ENCODE measurements at regions not wholly inside any gene's neighbourhood (a gene's known extent, or its start where the extent isn't known, plus 50 kb on each side); places are given as distances from the start of the nearest gene placed in this dataset.
A peak's percentile ranks its signal among the peaks of the same experiment; 100 is the strongest.

DNA sequence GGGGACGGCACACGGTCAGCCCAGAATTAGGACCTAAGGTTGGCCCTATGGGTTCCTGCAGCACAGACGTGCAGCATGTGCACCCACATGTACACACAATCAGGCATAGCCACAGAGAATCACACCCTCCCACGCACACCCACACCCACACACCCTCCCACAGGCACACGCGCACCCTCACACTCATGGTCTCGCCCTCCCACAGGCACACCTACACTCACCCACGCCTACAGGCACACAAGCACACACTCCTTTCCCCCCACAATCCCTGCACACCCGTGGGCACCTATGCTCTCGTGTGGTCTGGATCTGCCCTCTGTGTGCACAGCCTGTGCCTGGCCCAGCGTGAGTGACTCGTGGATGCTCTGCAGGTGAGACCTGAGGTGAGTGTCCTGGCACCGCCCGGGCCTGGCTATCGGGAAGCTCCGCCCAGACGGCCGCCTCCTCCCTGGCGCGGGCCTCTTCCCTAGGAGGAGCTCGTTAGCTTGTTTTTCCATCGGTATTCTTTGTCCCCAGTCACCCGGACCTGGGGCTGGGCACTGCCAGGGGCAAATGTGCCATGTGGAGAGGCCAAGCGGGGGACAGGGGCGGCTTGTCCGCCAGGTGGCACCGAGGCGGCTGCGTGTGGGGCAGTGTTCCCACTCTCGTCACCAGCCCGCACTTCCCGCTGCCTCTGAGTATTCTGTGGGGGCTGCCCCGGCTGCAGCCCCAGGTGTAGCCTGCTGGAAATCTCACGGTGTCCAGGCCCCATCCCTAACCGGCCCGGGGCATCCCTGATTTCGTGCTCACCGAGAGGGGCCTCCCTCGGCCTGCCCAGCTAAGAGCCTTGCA, 110.2 kb upstream of the FAM20C start:
- H3K36me3 ChIP-seq (replicated peaks; ENCODE audit: control insufficient read depth, insufficient read depth, low read length), result no peaks in the 10 kb centered on the region
- H3K4me3 ChIP-seq (ENCODE audit: insufficient read depth, low read depth, low read length), result no peak overlapping the region
- peak; percentile 94 for DNase-seq
- H3K27me3 ChIP-seq (ENCODE audit: control insufficient read depth, insufficient read depth, low read length), result no peaks in the 10 kb centered on the region

DNA sequence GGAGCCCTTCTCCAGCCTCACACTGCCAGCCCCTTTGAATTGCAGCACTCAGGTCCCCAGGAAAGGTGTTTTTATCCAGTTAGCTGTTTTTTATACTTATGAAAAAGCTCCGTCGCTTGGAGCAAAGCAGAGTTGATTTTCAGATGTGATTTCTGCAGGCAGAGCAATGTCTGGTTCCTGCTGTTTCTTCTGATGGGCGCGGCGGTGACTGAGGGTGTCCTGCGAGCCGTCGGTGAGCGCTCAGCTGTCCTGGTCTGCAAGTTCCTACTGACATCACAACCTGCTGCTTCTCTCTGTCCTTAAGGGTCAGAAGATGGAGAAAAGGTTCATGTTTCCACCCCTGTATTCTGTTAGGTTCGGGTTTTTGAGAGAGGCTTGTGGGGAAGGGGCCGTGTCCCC, 109.6 kb upstream of the FAM20C start:
- no peaks in the 10 kb centered on the region for H3K27me3 ChIP-seq (ENCODE audit: control insufficient read depth, insufficient read depth, low read length)
- no peak overlapping the region for H3K4me3 ChIP-seq (ENCODE audit: insufficient read depth, low read depth, low read length)
- H3K36me3 ChIP-seq (replicated peaks; ENCODE audit: control insufficient read depth, insufficient read depth, low read length), result no peaks in the 10 kb centered on the region
- no peak for DNase-seq

DNA sequence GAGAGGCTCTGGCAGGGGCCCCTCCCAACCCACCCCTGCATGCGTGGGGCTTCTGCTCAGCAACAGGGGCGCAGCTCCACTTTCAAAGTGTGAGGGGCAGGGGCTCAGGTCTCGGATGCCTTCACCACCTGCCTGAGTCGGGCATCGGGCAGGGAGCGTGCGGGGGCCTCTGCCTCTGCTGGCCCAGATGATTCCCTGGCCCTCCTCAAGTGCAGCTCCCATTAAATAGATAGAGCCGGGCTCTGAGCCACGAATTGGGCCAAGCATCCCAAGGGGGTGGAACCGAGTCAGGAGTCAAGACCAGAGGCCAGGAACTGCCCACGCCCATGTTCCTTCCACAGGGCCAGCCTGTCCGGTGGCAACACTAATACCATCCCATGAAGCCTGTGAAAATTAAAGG, 108.9 kb upstream of the FAM20C start:
- DNase-seq, result peak; percentile 51
- H3K36me3 ChIP-seq (replicated peaks; ENCODE audit: control insufficient read depth, insufficient read depth, low read length), result no peaks in the 10 kb centered on the region
- no peaks in the 10 kb centered on the region for H3K27me3 ChIP-seq (ENCODE audit: control insufficient read depth, insufficient read depth, low read length)
- no peak overlapping the region for H3K4me3 ChIP-seq (ENCODE audit: insufficient read depth, low read depth, low read length)

DNA sequence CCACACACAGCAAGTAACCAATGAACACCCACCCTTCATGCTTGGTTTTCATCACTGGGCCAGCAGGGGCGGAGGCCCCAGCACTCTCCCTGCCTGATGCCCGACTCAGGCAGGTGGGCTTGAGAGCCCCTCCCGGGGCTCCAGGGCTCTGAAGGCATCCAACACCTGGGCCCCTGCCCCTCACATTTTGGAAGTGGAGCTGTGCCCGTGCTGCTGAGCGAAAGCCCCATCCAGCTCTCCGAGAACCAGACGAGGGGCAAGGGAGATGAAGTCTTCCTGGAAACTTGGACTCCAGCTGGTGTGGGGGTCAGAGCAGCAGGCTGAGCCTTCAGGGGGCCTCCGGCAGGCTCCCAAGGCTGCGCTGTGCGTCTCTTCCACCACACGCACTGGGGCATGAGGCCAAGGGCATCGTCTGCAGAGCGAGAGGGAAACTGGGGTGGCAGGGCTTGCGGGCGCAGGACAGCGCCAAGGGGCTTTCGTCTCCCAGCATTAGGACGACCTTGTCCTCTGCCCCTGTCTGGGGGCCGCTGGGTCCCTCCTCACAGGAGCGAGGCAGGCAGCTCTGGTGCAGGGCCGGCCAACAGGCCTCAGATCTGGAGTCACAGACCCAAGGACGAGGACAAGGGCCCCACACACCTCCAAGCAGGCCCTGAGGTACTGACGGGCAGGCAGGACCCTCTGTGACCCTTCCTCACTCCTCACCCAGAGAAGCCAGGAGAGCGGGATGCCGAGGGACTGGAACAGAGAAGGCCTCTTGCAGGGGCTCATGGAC, 108.3 kb upstream of the FAM20C start:
- H3K36me3 ChIP-seq (replicated peaks; ENCODE audit: control insufficient read depth, insufficient read depth, low read length), result no peaks in the 10 kb centered on the region
- H3K27me3 ChIP-seq (ENCODE audit: control insufficient read depth, insufficient read depth, low read length), result no peaks in the 10 kb centered on the region
- no peak overlapping the region for H3K4me3 ChIP-seq (ENCODE audit: insufficient read depth, low read depth, low read length)
- peak; percentile 54 for DNase-seq

DNA sequence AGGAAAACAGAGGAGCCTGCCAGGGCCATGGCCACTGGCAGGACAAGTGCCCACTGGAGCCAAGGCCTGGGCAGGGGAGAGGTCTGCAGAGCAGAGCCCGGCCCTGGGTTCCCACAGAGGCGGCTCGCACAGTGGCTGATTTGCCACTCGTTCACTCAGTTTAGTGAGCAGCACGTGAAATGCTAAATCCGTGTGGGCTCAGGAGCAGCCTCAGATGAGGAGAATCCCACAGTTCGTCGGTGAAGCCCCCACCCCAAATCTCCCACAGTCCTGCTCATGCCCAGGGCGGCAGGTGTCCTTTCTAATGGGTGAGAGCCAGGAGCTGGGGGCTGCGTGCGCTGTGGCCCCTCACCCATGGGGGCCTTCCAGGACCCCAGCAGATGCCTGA, 107.7 kb upstream of the FAM20C start:
- DNase-seq, result peak; percentile 50
- Histone ChIP-seq H3K36me3 (replicated peaks; ENCODE audit: control insufficient read depth, insufficient read depth, low read length) (no peaks in the 10 kb centered on the region), H3K4me3 (ENCODE audit: insufficient read depth, low read depth, low read length) (no peak overlapping the region), H3K27me3 (ENCODE audit: control insufficient read depth, insufficient read depth, low read length) (no peaks in the 10 kb centered on the region)

DNA sequence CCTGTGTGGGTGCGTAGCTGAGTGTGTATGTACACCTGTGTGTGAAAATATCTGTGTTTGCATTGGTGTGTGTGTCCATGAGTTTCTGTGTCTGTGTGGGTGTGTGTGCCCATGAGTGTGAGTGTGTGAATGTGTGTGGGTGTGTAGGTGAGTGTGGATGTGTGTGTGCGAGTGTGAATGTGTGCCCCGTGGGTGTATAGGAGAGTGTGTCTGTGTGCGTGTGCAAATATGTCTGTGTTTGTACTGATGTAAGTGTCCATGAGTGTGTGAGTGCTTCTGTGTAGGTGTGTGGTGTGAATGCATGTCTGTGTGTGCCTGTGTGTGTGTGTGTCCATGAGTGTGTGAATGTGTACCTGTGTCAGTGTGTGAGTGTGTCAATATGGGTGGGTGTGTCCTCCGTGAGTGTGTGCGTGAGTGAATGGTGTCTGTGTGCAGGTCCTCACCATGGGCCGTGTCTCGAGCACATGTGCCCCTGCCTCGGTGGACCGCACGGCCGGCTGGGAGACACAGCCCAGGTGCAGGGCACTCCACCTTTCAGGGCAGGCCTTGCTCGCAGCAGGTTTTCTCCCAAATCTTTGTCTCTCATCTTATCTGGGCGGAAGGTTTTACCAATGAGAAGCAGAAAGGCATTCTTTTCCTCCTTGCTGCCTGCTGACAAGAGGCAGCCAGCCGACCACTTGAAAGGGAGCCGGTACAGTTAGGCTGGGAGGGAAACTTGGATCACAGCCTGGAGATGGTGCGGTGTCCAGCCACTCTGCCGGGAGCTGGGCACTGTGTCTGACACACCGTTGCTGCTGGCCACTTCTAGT, 107.1 kb upstream of the FAM20C start:
- DNase-seq, result peak; percentile 59
- no peaks in the 10 kb centered on the region for H3K36me3 ChIP-seq (replicated peaks; ENCODE audit: control insufficient read depth, insufficient read depth, low read length)
- H3K27me3 ChIP-seq (ENCODE audit: control insufficient read depth, insufficient read depth, low read length), result no peaks in the 10 kb centered on the region
- H3K4me3 ChIP-seq (ENCODE audit: insufficient read depth, low read depth, low read length), result no peak overlapping the region

DNA sequence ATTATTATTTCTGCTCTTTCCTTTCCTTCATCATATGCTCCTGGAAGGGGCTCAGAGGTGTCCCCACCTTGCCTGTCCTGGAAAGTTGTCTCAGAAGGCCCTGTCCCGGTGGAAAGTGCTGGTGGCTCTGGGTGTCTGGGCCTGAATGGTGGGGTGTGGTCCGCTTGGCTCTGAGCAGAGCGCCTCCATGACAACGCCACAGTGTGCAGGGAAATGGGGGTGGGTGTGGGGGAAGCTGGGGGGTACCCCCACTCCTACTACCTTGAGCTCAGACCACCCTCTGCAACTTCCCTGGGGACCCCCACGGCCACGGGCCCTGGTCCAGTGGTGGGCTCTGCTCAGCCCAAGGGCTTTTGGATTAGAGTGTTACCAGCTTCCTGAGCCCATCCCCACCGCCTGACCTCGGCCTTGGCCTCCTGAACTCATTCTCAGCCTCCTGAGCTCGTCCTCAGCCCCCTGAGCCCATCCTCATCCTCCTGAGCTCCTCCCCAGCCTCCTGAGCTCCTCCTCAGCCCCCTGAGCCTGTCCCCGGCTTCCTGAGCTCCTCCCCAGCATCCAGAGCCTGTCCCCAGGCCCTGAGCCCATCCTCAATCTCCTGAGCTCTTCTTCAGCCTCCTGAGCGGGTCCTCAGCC, 106.4 kb upstream of the FAM20C start:
- H3K36me3 ChIP-seq (replicated peaks; ENCODE audit: control insufficient read depth, insufficient read depth, low read length), result no peaks in the 10 kb centered on the region; the same call in 1 of the 2 replicates
- H3K4me3 ChIP-seq (ENCODE audit: insufficient read depth, low read depth, low read length), result no peak overlapping the region
- H3K27me3 ChIP-seq (ENCODE audit: control insufficient read depth, insufficient read depth, low read length), result no peaks in the 10 kb centered on the region
- peak; percentile 37 for DNase-seq

DNA sequence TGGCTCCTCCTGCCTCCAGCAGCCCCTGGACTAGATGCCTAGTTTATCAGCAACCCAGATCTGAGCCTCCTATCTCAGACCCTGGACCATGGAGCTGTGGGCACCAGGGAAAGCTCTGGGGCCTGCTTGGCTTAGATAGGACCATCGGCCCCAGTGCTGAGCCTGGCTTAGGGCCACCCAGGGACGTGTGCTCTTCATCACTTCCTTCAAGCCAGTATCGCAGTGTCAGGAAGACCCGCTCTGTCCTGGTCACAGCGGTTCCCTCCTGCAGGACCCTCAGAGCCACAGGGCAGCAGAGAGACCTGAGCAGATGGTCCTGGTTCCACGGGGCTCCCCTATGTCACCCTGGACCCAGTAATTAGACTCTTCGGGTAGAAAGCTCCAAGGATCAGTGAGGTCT, 105.7 kb upstream of the FAM20C start:
- DNase-seq, result peak; percentile 28
- no peak overlapping the region for H3K4me3 ChIP-seq (ENCODE audit: insufficient read depth, low read depth, low read length)
- no peaks in the 10 kb centered on the region for H3K27me3 ChIP-seq (ENCODE audit: control insufficient read depth, insufficient read depth, low read length)
- H3K36me3 ChIP-seq (replicated peaks; ENCODE audit: control insufficient read depth, insufficient read depth, low read length), result no peaks in the 10 kb centered on the region; the same call in 1 of the 2 replicates

DNA sequence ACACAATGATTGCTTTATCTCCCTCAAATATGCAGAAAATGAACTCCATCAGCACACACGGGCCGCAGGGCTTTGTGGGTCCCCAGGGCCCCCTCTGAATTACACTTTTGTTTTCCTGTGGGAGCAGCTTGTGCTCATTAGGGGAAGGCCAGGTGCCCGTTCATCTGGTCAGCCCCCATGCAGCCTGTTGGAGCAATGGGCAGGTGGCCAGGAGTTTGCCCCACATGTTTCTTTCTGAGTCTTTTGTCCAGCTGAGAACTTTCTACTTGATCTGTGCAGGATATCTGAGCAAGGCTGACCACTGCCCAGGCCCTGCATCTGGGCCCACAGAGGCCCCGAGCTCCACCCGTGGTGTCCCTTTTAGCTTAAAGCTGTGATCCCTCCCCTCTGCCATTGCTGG, 105.3 kb upstream of the FAM20C start:
- DNase-seq, result no peak
- H3K36me3 ChIP-seq (replicated peaks; ENCODE audit: control insufficient read depth, insufficient read depth, low read length), result no peaks in the 10 kb centered on the region; the same call in 1 of the 2 replicates
- H3K4me3 ChIP-seq (ENCODE audit: insufficient read depth, low read depth, low read length), result no peak overlapping the region
- H3K27me3 ChIP-seq (ENCODE audit: control insufficient read depth, insufficient read depth, low read length), result no peaks in the 10 kb centered on the region

DNA sequence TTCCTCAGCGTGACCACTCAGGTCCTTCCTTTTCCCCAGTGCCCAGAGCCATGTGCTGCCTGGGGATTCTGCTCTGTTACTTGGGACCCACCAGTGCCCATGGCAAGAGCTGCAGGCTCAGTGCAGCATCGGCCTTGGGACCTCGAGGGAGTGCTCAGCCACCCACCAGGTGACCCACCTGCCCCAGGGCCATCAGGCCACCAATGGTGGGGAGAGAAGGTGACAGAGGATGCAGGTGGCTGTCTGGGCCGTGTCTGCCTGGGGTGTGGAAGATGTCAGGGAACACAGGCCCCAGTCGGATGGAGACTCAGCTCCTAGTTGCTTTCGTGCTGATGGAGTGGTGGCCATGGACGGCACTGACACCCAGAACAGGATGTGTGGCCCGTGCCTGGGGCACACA, 104.7 kb upstream of the FAM20C start:
- no peaks in the 10 kb centered on the region for H3K27me3 ChIP-seq (ENCODE audit: control insufficient read depth, insufficient read depth, low read length)
- no peak for DNase-seq
- no peaks in the 10 kb centered on the region; the same call in 1 of the 2 replicates for H3K36me3 ChIP-seq (replicated peaks; ENCODE audit: control insufficient read depth, insufficient read depth, low read length)
- H3K4me3 ChIP-seq (ENCODE audit: insufficient read depth, low read depth, low read length), result no peak overlapping the region

DNA sequence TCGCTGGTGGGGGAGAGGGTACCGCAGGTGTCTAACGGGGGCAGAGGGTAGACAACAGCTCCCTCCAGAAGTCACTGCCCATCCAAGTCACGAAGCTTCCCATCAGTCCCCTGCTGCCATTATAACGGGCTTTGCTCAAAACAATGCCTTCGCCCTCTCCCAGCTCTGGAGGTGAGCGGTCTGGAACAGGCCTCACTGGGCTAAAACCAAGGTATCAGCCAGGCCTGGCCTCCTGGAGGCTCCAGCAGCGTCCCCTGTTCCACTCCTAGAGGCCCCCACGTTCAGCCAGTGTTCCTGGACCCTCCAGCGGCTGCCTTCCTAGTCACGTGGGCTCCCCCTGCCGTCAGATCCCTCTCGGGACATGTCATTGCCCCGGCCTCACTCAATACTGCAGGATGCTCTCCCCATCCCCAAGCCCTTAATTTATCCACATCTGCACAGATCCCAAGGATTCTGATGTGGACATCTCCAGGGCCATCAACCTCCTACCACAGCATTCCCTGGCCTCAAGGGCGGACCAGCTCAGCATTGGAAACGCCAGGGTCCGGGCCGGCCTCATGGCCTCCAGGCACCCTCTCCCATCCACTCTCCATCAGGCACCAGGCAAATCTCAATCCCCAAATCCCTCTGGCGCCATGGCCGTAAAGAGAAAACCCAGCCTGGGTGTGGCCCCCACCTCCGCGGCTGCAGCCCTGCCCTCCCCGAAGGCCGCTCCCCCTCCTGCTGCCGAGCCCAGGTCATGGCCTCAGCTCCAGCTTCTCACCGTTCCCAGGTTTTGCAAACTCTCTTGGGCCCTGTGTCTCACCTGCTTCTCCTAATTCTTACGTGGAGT, 104.1 kb upstream of the FAM20C start:
- peak; percentile 89 for DNase-seq
- H3K4me3 ChIP-seq (ENCODE audit: insufficient read depth, low read depth, low read length), result no peak overlapping the region
- no peaks in the 10 kb centered on the region for H3K27me3 ChIP-seq (ENCODE audit: control insufficient read depth, insufficient read depth, low read length)
- H3K36me3 ChIP-seq (replicated peaks; ENCODE audit: control insufficient read depth, insufficient read depth, low read length), result no peaks in the 10 kb centered on the region; the same call in 1 of the 2 replicates

DNA sequence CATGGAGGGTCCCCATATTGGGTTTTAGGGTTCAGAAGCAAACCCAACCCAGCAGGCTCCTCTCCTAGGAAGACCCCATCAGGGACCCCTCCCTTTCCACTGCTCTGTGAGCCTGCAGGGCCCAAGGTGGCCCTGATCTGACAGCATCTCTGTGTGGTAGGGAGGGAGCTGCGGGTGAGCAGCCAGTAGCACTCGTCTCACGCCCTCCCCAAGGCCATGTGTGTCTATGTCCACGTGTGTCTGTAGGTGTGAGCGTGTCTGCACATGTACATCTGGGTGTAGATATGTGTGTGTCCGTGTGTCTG, 103.5 kb upstream of the FAM20C start:
- Histone ChIP-seq H3K27me3 (ENCODE audit: control insufficient read depth, insufficient read depth, low read length) (no peaks in the 10 kb centered on the region), H3K36me3 (replicated peaks; ENCODE audit: control insufficient read depth, insufficient read depth, low read length) (no peaks in the 10 kb centered on the region; the same call in 1 of the 2 replicates), H3K4me3 (ENCODE audit: insufficient read depth, low read depth, low read length) (no peak overlapping the region)
- peak; percentile 51 for DNase-seq

DNA sequence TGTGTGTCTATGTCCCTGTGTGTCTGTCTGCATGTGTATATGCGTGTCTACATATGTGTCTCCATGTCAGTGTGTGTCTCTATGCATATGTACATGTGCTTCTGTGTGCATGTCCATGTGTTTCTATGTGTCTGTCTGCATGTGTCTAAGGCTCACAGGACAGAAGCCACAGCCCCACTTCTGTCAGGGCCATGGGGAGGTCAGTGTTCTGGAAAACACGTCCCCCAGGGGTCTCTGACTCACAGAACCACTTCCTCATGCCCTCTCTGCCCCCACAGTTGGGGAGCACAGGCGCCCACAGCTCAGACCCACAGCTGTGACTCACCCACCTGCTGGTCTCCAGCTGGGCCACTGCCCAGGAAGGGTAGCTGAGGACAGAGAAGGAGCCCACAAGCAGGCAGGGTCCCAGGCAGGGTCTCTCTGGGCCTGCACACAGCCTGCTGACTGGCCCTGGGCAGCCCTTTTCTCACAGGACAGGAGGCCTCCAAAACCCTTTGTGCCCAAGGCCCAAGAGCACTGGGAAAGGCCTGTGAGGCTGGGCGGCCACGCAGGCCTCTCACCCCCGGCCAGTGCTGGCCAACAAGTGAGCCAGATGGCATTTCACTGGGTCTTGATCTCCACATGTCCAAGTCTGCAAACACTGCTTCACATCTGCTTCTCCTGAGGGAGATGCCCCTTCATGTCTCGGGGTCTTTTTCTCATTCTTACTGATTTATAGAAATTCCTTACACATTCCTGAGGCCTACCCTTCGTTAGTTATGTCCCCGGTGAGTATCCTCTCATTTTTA, 102.9 kb upstream of the FAM20C start:
- Histone ChIP-seq H3K36me3 (replicated peaks; ENCODE audit: control insufficient read depth, insufficient read depth, low read length) (no peaks in the 10 kb centered on the region; the same call in 1 of the 2 replicates), H3K4me3 (ENCODE audit: insufficient read depth, low read depth, low read length) (no peak overlapping the region), H3K27me3 (ENCODE audit: control insufficient read depth, insufficient read depth, low read length) (no peaks in the 10 kb centered on the region)
- peak; percentile 54 for DNase-seq

Measured in H7 (cell line).